Epithelial cell of esophagus (primary cell): ENCODE measurements at regions not wholly inside any gene's neighbourhood (a gene's known extent, or its start where the extent isn't known, plus 50 kb on each side); places are given as distances from the start of the nearest gene placed in this dataset.

Source experiments
- DNase-seq: peaks from one replicate; pipeline ENCODE4 v3.0.0; 2010; ENCODE audit warnings: low read depth
- H3K4me3 ChIP-seq: 2 replicates; pipeline ENCODE4 v1.5.1; 2011; ENCODE audit warnings: mild to moderate bottlenecking, low read length, control low read depth
- CTCF ChIP-seq: IDR thresholded peaks from 2 replicates; pipeline ENCODE4 v1.5.1; 2011; ENCODE audit warnings: low read depth, mild to moderate bottlenecking, low read length, control low read depth, inconsistent platforms; ENCODE audit not compliant: insufficient read depth; ENCODE audit errors: missing control alignments

DNA sequence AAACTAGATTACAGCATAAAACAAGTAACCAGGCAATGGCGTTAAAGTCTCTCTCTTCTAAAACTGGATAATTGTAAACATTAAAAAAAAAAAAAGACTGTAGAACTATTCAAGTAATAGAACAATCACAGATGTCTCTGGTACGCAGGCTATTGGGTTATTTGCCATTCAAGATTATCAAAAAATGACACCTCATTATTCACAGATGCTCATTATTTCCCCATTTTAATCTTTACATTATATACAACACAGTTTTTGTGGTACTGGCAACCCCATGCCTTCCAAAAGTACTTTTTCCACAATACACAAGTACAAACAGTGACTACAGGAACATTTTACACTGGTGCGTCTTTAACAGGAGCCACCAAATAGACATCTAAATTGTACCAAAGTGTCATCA, 109.4 kb downstream of the ZNF608 start:
- TF ChIP-seq CTCF, result no peak
- no peak overlapping the region for H3K4me3 ChIP-seq
- no peak for DNase-seq

DNA sequence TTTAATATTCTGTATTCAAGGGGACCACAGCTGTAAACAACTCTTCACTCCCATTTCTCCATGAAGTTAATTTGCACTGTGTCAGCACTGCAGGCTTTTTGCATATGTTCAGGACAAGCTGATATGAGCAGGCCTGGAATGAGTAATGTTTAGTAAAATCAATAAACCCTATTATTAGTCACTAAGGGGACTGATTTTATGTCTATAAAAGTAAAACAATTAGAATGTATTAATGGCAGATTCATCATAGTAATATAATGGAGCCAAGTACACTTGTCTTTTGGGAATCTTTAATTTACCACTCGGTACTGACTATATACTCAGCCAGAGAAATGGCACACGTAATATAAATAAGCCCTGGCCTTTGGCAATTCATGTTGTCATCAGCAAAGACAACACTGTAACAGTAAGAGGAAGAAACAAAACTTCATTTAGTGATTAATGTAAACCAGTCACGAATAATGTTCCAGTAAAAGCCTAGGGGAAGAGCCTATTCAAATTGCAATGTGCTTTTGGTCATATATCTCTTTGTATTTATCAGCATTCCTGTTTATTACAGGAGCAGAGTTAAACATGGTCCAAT, 111.6 kb downstream of the ZNF608 start:
- H3K4me3 ChIP-seq, result no peak overlapping the region
- no peak for TF ChIP-seq CTCF
- peak; percentile 45 for DNase-seq

DNA sequence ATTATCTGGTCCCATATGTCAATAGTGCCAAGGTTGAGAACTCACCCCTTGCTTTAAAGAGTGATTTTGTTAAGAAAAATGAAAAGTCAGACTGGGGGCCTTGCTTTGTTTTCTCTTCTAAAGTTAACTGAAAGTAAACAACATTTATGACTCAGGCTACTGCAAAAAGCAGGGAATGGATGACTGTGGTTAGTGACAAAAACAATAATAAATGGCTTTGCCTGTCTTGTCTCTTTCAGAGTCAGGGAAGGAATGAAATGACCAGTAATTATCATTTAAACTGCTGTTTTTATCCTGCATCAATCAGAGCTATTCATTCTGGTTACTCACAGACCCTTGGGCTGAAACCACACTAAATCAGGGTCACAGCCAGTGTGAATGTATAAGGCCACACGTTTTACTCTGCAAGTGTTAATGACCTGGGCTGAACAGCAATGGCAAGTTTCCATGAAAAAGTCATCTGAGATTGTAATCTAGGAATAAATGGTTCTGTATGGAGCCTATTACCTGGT, 112.2 kb downstream of the ZNF608 start:
- H3K4me3 ChIP-seq, result no peak overlapping the region
- no peak for DNase-seq
- no peak for TF ChIP-seq CTCF

DNA sequence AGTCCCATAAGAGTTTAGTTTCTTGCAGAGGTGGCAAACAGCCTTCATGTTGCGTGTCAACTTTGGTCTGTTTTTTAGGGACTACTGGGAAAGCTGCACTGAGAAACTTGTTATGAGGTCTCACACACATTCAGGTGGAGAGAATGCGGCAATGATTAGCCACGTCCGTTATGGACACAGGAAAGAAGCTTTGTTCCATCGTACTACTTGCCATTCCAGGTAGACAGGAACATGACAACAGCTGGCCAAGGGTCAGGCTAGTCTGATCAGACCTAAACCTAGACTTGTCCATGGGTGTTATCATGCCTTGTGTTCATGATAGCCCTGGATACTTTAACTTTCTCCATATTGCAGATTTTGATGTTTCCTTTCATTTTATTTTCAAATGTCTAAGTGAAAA, 113.2 kb downstream of the ZNF608 start:
- no peak for TF ChIP-seq CTCF
- H3K4me3 ChIP-seq, result no peak overlapping the region
- DNase-seq, result no peak

GRCh38 chr5:124631874-124632550, 114.4 kb downstream of the ZNF608 start:
- TF ChIP-seq CTCF, result no peak
- DNase-seq, result no peak
- H3K4me3 ChIP-seq, result no peak overlapping the region

DNA sequence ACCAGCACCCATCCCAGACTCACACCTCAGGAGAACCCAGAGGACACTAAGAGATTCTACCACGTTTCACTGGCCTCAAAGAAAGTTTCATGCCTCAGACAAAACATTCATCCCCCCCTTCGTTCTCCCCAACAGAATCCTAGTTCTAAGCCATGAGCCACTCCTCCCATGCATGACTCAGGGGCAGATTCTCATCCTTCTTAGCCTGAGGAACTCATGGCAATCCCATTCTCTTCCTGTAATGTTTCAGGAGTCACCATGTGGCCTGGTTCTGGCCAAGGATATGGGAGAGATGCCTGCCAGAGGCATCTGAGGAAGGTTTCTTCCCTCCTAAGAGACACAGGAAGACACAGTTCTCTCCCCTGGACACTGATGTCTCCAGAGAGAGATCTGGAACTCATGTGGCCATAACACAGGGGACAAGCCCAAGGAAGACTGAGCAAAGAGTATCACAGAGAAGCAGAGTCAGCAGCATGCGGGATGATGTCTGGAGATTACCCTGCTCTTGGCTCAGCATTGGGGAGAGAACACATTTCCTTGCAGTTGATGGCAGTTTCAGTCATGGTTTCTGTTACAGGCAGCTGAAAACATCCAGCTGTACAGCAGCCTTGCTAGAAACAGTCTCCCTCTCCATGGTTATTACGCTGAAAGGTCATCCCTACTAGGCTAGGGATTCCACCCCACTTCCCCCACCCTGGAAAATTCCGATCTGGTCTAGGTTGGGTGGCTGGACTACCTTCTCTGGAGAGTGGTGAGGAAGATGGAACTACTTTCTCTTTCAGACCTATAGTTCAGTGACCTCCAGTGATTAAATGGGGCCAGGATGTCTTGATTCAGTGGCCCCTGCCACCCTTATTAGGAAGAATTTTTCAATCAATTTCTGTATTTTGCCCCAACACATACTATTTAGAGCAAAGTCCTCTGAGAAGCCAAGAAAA, 115.4 kb downstream of the ZNF608 start:
- TF ChIP-seq CTCF, result no peak
- DNase-seq, result peak; percentile 51
- H3K4me3 ChIP-seq, result no peak overlapping the region
